Panc1 (cell line): ENCODE measurements at regions not wholly inside any gene's neighbourhood (a gene's known extent, or its start where the extent isn't known, plus 50 kb on each side); places are given as distances from the start of the nearest gene placed in this dataset.
"Not testable (repeated sequence)": the region's sequence is repeated elsewhere in the genome, so short reads cannot be mapped to it uniquely, and the experiment has no call there.

Experiments
- POLR2AphosphoS5 ChIP-seq: IDR thresholded peaks from 2 replicates; pipeline ENCODE4 v1.6.1; 2012; ENCODE audit warnings: mild to moderate bottlenecking, low read depth, low read length, moderate library complexity
- SIN3A ChIP-seq: IDR thresholded peaks from 2 replicates; pipeline ENCODE4 v1.6.1; 2012; ENCODE audit warnings: low read depth, mild to moderate bottlenecking, low read length, moderate library complexity, borderline replicate concordance; ENCODE audit not compliant: insufficient read depth
- TF ChIP-seq, protein P1 (sequence below): fragments of 450-650 bp; IDR thresholded peaks from 2 replicates; pipeline ENCODE4 v1.5.1; 2017; ENCODE audit warnings: mild to moderate bottlenecking
- TF ChIP-seq, protein P2 (sequence below), 2 experiments: IDR thresholded peaks; 2 replicates each; pipeline ENCODE4 v1.6.1; 2011 to 2012; ENCODE audit warnings: low read depth in 2 of 2, control low read depth in 1 of 2, low read length in 1 of 2, mild to moderate bottlenecking in 1 of 2, moderate library complexity in 1 of 2; ENCODE audit not compliant: insufficient read depth in 1 of 2

GRCh38 chr2:87582152-87582551 lies 165.7 kb upstream of the PLGLB2 start:
- TF ChIP-seq, protein P1, sequence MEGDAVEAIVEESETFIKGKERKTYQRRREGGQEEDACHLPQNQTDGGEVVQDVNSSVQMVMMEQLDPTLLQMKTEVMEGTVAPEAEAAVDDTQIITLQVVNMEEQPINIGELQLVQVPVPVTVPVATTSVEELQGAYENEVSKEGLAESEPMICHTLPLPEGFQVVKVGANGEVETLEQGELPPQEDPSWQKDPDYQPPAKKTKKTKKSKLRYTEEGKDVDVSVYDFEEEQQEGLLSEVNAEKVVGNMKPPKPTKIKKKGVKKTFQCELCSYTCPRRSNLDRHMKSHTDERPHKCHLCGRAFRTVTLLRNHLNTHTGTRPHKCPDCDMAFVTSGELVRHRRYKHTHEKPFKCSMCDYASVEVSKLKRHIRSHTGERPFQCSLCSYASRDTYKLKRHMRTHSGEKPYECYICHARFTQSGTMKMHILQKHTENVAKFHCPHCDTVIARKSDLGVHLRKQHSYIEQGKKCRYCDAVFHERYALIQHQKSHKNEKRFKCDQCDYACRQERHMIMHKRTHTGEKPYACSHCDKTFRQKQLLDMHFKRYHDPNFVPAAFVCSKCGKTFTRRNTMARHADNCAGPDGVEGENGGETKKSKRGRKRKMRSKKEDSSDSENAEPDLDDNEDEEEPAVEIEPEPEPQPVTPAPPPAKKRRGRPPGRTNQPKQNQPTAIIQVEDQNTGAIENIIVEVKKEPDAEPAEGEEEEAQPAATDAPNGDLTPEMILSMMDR: not testable (repeated sequence)
- not testable (repeated sequence) for TF ChIP-seq SIN3A, POLR2AphosphoS5
- TF ChIP-seq, protein P2, sequence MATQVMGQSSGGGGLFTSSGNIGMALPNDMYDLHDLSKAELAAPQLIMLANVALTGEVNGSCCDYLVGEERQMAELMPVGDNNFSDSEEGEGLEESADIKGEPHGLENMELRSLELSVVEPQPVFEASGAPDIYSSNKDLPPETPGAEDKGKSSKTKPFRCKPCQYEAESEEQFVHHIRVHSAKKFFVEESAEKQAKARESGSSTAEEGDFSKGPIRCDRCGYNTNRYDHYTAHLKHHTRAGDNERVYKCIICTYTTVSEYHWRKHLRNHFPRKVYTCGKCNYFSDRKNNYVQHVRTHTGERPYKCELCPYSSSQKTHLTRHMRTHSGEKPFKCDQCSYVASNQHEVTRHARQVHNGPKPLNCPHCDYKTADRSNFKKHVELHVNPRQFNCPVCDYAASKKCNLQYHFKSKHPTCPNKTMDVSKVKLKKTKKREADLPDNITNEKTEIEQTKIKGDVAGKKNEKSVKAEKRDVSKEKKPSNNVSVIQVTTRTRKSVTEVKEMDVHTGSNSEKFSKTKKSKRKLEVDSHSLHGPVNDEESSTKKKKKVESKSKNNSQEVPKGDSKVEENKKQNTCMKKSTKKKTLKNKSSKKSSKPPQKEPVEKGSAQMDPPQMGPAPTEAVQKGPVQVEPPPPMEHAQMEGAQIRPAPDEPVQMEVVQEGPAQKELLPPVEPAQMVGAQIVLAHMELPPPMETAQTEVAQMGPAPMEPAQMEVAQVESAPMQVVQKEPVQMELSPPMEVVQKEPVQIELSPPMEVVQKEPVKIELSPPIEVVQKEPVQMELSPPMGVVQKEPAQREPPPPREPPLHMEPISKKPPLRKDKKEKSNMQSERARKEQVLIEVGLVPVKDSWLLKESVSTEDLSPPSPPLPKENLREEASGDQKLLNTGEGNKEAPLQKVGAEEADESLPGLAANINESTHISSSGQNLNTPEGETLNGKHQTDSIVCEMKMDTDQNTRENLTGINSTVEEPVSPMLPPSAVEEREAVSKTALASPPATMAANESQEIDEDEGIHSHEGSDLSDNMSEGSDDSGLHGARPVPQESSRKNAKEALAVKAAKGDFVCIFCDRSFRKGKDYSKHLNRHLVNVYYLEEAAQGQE (IDR thresholded peaks at IDR 0.05; ENCODE audit: insufficient read depth in 1 of 2, low read depth in 2 of 2, low read length in 1 of 2): not testable (repeated sequence)
